Breast epithelium (tissue), 3 donors: ENCODE measurements at regions not wholly inside any gene's neighbourhood (a gene's known extent, or its start where the extent isn't known, plus 50 kb on each side); places are given as distances from the start of the nearest gene placed in this dataset.

Experiments used
- CTCF ChIP-seq, 3 donors: fragments of 450-650 bp; IDR thresholded peaks; one replicate each; pipeline ENCODE4 v1.5.1; 2016 to 2017; ENCODE audit warnings: antibody characterized with exemption in 3 of 3, mild to moderate bottlenecking in 3 of 3, moderate library complexity in 3 of 3
- POLR2AphosphoS5 ChIP-seq, 3 donors: sonication (generic); formaldehyde crosslinking; IDR thresholded peaks; one replicate each; pipeline ENCODE4 v1.6.1; 2017; ENCODE audit warnings: antibody characterized with exemption in 3 of 3

- no peak for TF ChIP-seq CTCF (IDR thresholded peaks at IDR 0.05)
- TF ChIP-seq POLR2AphosphoS5 (IDR thresholded peaks at IDR 0.05) = no peak
These were observed 237.6 kb upstream of the MME start for GRCh38 chr3:154842536-154842935.
